Esophagus mucosa (tissue), 1 donor: ENCODE measurements at regions not wholly inside any gene's neighbourhood (a gene's known extent, or its start where the extent isn't known, plus 50 kb on each side); places are given as distances from the start of the nearest gene placed in this dataset.

Source experiments
- ATAC-seq: fragments of 200-7000 bp; cut with Tn5 transposase; one replicate; pipeline ENCODE4 v1.9.1; 2020
- donor health status: DM: yes; HTN: yes; CAD: no.

GRCh38 chr2:189268763-189269162 lies 89.2 kb upstream of the COL5A2 start:
- ATAC-seq = no peak

DNA sequence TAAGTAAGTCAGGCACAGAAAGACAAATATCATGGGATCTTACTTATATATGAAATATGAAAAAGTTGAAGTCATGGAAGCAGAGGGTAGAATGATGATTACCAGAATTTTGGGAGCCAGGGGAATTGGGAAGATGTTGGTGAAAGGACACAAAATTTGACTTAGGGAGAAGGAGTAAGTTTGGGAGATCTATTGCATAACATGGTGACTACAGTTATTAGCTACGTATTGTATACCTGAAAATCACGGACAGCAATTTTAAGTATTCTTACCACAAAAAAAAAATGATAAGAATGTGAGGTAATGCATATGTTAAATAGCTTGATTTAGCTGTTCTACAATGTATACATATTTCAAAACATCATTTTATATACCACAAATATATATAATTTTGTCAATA lies 94.2 kb upstream of the COL5A2 start:
- no peak for ATAC-seq

DNA sequence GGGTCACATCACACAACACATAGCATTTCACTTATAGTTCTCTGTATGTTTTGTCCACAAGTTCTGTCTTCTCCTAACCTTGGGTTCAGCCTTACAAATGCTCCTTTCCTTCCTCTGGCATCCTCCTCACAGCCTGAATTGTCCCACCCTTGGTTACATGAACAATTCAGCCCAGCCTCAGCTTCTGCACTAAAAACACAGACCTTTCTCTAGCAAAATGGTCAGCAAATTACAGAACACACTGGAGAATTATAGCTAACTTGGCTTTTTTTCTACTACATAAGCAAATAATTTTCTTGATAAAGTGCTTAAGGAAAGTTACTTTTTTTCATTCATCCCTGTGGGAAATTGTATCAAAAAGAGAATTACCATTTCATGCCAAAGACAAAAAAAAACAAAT lies 94.8 kb upstream of the COL5A2 start:
- no peak for ATAC-seq

GRCh38 chr2:189276277-189276676 lies 96.7 kb upstream of the COL5A2 start:
- no peak for ATAC-seq

GRCh38 chr2:189281201-189281600 lies 101.6 kb upstream of the COL5A2 start:
- ATAC-seq = no peak

- ATAC-seq = no peak
These were observed 105.8 kb upstream of the COL5A2 start for GRCh38 chr2:189285349-189285748.

GRCh38 chr2:189285962-189286645 lies 106.5 kb upstream of the COL5A2 start:
- no peak for ATAC-seq

DNA sequence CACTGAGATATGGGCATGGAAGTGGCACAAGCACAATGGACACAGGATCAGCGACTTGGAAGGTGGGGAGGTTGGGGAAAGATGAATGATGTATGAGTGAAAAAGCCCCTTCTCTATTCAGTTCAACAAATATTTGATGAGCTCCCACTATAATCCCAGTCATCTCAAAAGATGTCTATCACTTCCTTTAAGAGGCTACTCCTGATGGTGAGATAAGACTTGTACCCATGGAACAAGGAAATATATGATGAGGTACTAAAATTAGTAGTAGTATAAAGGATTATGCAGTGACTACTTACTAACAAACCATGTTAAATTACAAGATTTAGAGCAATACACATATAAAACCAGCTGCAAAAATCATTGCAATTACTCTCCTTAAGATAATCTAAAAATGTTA lies 107.8 kb upstream of the COL5A2 start:
- ATAC-seq = no peak

DNA sequence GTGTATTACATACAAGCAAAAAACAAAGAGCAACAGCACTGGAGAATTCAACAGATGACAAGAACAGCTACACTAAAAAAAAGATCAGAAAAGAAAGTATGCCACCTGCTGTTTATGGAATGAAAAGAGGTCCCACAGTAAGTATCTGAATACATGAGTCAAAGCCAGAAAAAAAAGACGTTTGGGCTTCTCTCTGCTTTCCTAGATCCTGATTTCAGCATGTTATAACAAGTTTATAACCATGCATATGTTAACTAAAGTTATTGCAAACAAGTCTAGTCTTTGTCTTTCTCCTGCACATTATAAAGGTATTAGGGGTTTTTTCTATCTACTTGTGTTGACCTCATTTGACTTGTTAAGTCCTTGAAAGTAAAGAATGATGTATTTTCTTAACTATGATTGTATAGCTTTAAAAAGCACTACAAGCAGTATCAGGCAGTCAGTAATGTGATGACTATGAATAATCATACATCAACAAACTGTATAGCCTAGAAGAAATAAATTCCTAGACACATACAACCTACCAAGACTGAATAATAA lies 108.5 kb upstream of the COL5A2 start:
- ATAC-seq = peak; percentile 72

DNA sequence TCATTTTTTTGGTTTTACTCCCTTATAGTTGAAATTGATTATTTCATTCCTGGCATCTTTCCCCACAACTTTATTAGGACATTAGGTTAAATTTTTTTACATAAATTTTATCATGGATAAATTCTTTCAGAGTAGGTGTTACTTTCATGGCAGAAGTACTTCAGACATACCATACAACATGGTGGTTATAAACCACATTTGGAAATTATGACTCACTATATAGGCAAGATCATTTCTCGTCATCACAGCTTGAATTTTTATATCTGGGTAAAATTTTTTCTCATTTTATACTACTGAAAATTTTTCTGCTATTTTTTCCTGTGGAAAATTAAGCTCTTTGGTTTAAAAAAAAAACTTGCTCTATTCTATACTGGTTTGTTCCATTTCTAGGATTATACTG lies 111.9 kb upstream of the COL5A2 start:
- no peak for ATAC-seq

DNA sequence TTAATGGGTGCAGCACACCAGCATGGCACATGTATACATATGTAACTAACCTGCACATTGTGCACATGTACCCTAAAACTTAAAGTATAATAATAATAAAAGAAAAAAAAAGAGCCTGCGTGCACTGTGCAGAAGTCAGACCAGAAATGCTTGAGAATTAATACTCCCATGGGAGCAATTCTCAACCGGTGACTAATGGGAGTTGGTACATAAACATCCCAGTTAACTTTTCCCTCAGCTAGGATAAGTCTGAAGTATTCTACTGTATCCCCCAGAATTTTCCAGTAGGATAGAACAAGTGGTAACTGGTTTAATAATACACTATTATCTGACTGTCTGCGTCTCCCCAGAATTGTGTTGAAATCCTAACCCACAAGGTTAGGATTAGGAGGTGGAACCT lies 113.6 kb upstream of the COL5A2 start:
- no peak for ATAC-seq

- ATAC-seq = no peak
These were observed 117.9 kb upstream of the COL5A2 start for GRCh38 chr2:189297446-189297845.

DNA sequence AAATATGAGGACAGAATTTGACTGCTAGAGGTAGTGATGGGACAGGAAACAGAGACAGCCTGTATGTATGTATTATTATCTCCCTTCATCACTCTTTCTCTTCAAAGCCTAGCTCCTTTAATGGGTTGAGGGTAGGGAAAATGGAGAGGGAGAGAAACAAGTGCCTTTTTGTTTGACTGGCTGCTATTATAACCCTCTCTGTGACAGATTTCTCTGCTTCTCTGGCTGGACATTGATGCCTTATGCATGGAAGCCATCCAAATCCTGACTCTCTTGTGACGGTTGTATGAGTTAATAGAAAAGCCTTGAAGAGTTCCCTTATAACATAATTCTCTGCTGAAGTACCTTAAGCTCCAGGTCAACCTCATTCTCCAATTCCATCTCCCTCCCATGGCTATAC lies 118.5 kb upstream of the COL5A2 start:
- no peak for ATAC-seq

DNA sequence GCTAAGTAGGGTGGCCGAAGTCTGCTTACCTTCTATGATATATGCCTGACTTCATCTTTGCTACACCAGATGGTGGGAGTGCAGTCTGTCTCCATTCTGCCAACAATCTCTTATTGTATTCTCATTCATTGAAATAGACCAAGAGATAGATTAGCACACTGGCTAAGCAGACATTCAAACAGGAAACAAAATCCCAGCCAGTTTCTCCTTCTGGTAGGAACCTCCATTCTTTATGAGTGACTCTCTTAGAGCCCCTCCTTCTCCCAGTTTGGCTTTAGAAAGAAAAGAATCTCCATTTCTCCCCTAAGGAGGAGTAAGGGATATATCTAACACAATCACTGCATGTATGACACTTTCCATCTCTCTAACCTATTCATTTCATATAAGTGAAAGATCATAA lies 118.9 kb upstream of the COL5A2 start:
- ATAC-seq = no peak

DNA sequence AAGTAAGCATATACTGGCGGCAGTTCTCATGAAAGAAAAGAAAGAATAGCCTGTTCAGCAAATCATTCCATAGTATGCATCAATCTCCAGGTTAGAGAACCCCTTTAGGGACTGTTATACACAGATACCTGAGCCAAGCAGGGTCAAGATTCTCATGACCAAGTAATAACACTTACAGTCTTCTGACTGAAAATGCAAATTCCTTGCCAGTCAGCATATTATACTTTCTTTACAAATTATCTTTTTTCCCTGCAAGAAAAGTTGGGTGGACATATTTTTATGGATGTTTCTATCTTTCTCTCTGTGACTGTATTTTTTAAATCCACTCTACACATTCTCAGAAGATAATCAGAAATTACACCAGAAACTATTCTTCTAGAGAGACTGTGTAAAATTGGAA lies 120.4 kb upstream of the COL5A2 start:
- no peak for ATAC-seq

DNA sequence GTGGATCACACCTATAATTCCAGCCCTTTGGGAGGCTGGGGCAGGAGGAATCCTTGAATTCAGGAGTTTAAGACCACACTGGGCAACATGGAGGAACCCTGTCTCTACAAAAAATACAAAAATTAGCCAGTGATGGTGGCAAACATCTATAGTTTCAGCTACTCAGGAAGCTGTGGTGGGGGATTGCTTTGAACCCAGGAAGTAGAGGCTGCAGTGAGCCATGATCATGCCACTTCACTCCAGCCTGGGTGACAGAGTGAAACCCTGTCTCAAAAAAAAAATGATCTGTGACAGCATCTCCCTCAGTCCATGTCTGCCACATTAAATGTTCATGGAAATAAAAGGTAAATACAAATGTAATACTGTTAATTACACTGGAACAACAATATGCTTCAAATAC lies 121.4 kb upstream of the COL5A2 start:
- ATAC-seq = no peak

- ATAC-seq = no peak
These were observed 122.8 kb upstream of the COL5A2 start for GRCh38 chr2:189302274-189302948.

- ATAC-seq = no peak
These were observed 124.8 kb upstream of the COL5A2 start for GRCh38 chr2:189304360-189304759.

DNA sequence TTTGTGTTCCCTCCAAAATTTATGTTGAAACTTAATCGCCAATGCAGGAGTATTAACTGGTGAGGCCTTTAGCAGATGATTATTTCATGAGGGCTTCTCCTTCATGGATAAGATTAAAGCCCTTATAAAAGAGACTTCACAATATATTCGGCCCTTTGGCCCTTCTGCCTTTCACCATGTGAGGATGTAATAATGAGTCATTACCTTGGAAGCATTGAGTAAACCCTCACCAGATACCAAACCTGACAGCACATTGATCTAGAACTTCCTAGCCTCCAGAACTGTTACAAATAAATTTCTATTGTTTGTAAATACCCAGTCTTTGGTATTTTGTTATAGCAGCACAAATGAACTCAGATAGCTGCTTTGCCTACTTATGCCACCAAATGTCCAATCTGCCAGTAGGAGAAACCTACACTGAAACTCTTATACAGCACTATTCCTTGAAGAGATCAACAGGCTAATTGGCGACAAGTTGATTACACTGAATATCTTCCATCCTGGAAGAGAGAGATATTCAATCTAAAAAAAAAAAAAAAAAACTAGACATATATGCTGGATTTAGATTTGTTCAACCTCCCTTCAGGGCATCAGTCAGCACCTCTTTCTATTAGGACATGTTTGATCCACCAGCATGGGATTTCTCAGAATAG lies 125.9 kb upstream of the COL5A2 start:
- no peak for ATAC-seq

DNA sequence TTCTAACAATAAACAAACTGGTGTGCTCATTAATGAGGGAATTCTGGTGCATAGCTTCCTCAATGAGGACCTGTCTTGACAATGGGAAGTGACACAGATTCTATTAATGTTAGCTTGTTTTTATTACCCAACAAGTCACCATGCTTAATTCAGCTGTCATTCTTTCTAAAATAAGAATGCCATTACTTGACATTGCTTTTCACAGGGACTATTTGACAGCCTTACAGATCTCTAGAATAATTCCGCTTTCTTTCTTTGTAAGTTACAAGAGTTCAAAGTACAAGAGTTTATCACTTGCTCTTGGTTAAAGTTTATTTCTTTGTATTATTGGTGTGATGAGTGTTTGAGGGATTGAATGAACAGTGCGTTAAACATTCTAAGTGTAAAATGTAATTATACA lies 127.0 kb upstream of the COL5A2 start:
- ATAC-seq = no peak

DNA sequence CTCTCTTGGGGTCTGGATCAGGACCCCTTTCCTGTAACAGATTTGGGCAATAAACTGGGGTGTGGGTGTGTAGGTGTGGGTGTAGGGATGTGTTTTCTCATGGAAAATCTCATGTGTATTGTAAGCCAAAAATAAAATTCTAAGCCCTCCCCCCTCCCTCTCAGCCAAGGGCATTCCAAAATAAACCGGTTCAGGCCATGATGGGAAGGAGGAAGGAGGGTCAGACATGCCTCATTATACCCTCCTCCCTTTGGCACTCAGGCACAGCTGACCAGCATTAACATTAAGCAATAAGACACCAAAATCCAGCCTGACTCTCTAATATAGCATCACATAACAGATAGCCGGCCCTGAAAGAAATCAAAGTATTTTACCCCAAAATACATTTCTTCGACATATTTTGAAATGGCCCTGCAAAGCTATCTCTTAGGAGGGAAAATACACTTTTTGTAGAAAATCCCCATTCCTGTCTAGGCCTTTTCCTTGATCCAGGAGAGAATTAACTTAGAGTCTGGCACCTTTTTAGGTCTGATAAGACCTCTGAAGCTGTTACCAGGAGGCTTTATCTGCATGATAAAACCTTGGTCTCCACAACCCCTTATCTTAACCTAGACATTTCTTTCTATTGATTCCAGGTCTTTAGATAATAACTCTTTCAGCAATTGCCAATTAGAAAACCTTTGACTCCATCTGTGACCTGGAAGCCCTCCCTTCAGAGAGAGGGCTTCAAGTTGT lies 128.7 kb upstream of the COL5A2 start:
- ATAC-seq = no peak

GRCh38 chr2:189309331-189309730 lies 129.8 kb upstream of the COL5A2 start:
- ATAC-seq = no peak

GRCh38 chr2:189312211-189312610 lies 129.1 kb upstream of the WDR75 start:
- ATAC-seq = no peak
